ENCODE measurements at regions not wholly inside any gene's neighbourhood (a gene's known extent, or its start where the extent isn't known, plus 50 kb on each side); places are given as distances from the start of the nearest gene placed in this dataset.

DNA sequence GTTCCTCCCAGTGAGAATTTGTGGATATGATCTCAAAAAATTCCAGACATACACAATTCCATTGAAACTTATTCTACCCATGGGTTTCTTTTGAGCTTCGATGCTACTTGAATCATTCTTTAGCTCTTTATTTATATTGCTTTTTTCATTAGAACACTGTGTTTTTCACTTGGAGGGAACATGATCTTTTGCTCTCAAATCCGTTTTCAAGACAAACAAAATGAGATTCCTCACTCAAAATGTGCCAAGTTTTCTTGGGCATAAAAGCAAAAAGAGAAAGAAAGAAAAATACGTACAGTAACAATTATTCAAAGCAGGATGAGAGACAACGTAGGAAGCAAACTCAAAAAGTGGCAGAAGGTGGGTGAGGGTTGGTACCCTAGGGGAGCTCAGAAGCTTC is 118.8 kb upstream of the PDZRN3 start:
- no peak overlapping the region for H3K4me3 Mint-ChIP-seq
- H3K27ac Mint-ChIP-seq, result no peak overlapping the region
- intact Hi-C loops (cut with micrococcal nuclease), result no loop called here
- H3K4me1 Mint-ChIP-seq (ENCODE audit: low read depth), result no peaks in the 10 kb centered on the region
- no peaks in the 10 kb centered on the region for H3K27me3 Mint-ChIP-seq
- no peaks in the 10 kb centered on the region for H3K36me3 Mint-ChIP-seq (ENCODE audit: low read depth)
- H3K9me3 Mint-ChIP-seq, result no peaks in the 10 kb centered on the region

DNA sequence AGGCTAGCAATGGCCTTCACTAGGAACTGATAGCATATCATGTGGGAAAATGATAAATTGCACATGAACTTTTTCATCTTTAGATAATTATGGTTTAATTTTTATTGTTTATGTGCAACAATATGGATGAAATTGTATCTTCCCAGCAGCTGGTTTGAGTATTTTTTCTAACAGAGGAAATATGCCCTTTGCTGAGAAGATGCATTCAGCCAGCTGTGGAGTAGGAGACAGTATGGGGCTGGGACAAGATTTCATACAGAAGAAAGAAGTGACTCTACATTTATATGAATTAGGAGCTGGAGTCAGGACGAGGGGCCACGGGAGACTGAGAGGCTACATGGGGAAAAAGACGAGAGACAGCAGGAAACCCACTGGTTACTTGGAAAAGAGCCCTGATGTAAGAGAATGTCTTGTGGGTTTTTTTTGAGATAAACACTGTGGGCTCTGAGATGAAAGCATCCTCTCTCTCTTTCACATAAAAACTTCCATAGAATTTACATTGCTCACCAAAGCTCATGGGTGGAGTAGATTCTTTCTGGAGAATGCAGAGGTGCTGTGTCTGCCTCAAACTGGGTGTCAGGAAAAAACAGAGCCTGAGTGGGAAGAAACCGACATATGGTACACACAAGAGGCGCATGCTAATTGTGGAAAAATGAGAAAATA is 115.2 kb upstream of the PDZRN3 start:
- intact Hi-C loops (cut with micrococcal nuclease), result no loop called here
- H3K27me3 Mint-ChIP-seq, result no peaks in the 10 kb centered on the region
- H3K27ac Mint-ChIP-seq, result no peak overlapping the region
- H3K9me3 Mint-ChIP-seq, result no peaks in the 10 kb centered on the region
- H3K36me3 Mint-ChIP-seq (ENCODE audit: low read depth), result no peaks in the 10 kb centered on the region
- no peak overlapping the region for H3K4me3 Mint-ChIP-seq
- no peaks in the 10 kb centered on the region for H3K4me1 Mint-ChIP-seq (ENCODE audit: low read depth)

DNA sequence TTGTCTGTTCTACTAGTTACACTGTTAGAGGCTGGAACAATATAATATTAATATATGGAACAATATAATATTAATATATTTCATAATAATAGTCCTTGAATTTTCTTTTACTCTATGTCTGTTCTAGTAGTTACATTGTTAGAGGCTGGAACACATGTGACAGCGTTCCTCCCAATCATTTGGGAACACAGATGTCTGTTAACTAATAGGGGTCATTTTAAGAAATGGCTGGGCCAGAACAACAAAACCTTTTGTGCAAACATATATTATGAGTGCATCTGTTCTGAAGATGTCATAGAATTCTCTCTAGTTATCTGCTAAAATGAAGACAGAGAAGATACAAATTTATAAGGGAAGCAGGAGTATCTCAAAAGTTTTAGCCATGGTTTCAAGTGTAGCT is 114.0 kb upstream of the PDZRN3 start:
- no peak overlapping the region for H3K27ac Mint-ChIP-seq
- intact Hi-C loops (cut with micrococcal nuclease), result no loop called here
- H3K4me1 Mint-ChIP-seq (ENCODE audit: low read depth), result no peaks in the 10 kb centered on the region
- no peaks in the 10 kb centered on the region for H3K9me3 Mint-ChIP-seq
- no peaks in the 10 kb centered on the region for H3K27me3 Mint-ChIP-seq
- H3K36me3 Mint-ChIP-seq (ENCODE audit: low read depth), result no peaks in the 10 kb centered on the region
- H3K4me3 Mint-ChIP-seq, result no peak overlapping the region

DNA sequence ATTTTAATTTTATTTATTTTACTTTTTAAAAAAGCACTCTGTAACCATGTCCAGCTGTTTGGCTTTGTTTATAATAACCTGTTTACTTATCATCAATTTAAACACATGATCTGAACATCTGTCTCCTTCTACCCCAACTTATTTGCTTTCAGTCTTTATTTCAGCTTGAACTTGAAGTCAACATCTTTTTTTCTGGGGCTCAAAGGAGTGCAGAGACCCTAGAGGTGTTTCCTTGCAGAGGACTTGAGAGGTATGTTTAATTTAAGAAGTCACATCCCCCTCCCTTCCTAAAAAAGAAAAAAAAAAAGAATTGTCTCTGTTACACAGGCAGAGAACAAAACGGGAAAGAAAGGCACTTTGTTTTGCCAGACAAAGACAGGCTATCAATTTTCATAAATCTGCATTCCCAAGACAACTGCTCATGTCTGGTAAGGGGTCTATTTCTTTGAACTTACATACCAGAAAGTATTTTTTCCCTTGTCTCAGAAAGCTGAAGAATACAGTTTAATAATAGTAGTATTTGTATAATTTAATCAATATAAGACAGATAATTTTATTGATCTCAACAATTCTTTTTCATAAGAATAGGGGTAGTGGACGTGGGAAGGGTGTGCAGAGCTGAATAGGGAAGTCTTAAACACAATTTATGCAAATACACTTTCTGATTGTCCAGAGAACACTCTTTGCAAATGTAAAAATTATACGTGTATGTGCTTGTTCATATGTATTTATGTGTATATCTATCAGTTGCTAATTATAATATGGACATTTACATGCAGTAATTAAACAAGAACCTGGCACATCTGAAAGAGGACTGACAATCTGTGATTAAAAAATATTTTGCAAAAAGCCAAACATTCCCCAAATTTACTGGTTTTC is 109.7 kb upstream of the PDZRN3 start:
- no peaks in the 10 kb centered on the region for H3K27me3 Mint-ChIP-seq
- intact Hi-C loops (cut with micrococcal nuclease), result no loop called here
- no peaks in the 10 kb centered on the region for H3K4me1 Mint-ChIP-seq (ENCODE audit: low read depth)
- H3K27ac Mint-ChIP-seq, result no peak overlapping the region
- H3K36me3 Mint-ChIP-seq (ENCODE audit: low read depth), result no peaks in the 10 kb centered on the region
- H3K4me3 Mint-ChIP-seq, result no peak overlapping the region
- H3K9me3 Mint-ChIP-seq, result peaks cover 9% of the 10 kb centered on the region

DNA sequence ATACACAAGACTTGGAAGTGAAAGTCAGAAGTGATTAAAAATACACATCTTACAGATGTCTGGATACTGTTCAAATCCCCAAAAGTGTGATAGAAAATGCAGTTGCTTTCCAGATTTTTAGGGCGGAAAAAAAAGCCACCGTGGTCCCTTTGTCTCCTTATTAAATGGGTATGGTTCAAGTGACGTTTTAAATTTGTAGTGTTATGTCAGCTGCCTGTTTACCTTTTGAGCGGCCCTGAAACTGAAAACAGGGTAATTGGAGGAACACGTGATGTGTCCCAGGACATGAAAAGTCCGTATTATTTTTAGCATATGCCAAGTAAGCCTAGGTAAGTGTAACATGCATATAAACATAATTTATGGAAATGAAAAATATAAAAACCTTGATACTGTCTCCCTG is 109.0 kb upstream of the PDZRN3 start:
- Mint-ChIP-seq H3K36me3 (ENCODE audit: low read depth) (no peaks in the 10 kb centered on the region), H3K4me3 (no peak overlapping the region), H3K9me3 (peaks cover 9% of the 10 kb centered on the region), H3K27me3 (no peaks in the 10 kb centered on the region), H3K4me1 (ENCODE audit: low read depth) (no peaks in the 10 kb centered on the region), H3K27ac (no peak overlapping the region)
- intact Hi-C loops (cut with micrococcal nuclease), result no loop called here

DNA sequence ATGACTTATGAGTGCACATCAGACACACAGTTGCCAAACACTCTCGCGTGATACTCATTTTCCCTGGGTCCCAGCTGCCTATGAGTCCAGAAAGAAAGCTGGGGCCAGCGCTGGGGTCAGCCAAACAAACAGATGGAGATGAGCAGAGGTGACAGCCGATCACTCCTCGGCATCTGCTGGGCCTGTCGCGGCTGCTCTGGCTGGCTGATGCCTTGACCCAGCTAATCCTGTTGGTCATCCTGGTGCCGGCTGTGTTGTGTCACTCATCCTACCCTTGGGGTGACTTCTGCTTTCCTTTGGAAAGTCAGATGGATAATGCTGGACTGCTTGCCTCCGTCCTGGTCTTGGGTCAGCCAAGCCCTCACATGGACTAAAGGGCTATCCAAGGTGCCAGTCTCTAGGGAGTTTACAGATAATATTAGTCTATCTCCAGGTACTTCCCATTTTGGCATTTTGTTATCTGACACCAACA is 105.3 kb upstream of the PDZRN3 start:
- H3K27ac Mint-ChIP-seq, result no peak overlapping the region
- H3K27me3 Mint-ChIP-seq, result no peaks in the 10 kb centered on the region
- H3K4me3 Mint-ChIP-seq, result no peak overlapping the region
- intact Hi-C loops (cut with micrococcal nuclease), result no loop called here
- no peaks in the 10 kb centered on the region for H3K36me3 Mint-ChIP-seq (ENCODE audit: low read depth)
- no peaks in the 10 kb centered on the region for H3K4me1 Mint-ChIP-seq (ENCODE audit: low read depth)
- peaks cover 9% of the 10 kb centered on the region for H3K9me3 Mint-ChIP-seq

DNA sequence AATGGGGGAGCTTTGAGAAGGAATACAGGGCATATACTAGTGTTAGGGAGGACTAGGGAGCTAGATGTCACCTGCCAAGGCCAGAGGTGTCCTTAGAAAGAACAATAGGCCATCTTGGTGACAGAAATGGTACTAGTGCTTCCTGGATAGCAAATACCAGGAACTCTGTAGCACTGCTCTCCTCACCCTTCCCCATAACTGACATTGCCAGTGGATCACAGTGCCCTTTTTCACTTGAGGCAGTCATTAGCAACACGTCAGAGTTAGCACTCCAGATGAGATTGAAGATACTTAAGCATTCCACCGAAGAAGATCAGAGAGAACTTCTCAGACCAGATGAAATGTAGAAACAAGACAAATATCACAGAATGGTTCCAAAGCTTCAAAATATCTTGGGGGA is 103.1 kb upstream of the PDZRN3 start:
- Mint-ChIP-seq H3K4me1 (ENCODE audit: low read depth) (no peaks in the 10 kb centered on the region), H3K4me3 (no peak overlapping the region), H3K36me3 (ENCODE audit: low read depth) (no peaks in the 10 kb centered on the region), H3K9me3 (peaks cover 9% of the 10 kb centered on the region), H3K27me3 (no peaks in the 10 kb centered on the region), H3K27ac (no peak overlapping the region)
- intact Hi-C loops (cut with micrococcal nuclease), result no loop called here

DNA sequence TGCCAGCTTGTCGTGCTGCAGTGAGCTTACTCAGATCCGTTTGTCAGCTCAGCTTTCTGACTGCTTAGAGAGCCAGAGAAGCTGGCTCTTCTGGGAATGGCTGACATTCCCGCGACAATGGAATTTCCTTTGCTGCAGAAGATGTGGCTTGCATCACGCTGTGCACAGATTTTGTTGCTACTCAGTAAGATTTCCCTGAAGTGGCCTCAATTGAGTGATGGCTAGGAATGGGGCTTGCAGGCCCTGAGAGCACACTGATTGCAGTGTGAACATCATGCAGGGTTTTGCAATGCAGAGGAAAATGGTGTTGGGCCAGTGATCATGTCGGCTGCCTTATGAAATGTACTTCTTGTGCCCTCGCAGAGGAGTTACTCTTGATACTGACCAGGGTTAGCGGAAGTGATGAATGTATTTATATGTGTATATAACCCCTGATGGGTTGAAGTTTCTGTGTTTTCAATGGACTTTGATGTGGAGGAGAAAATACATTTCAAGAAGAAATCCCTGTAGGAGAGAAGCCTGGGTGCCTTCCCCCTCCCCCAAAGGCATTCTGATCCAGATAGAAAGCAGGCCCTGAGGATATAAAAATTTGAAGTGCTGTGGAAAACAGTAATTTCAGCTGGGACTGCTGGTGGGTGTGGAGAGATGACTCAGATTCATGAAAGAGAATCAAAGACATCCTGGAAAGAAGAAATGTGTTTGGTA is 102.5 kb upstream of the PDZRN3 start:
- no peak overlapping the region for H3K4me3 Mint-ChIP-seq
- intact Hi-C loops (cut with micrococcal nuclease), result no loop called here
- no peaks in the 10 kb centered on the region for H3K27me3 Mint-ChIP-seq
- no peaks in the 10 kb centered on the region for H3K36me3 Mint-ChIP-seq (ENCODE audit: low read depth)
- H3K9me3 Mint-ChIP-seq, result peaks cover 9% of the 10 kb centered on the region
- no peak overlapping the region for H3K27ac Mint-ChIP-seq
- no peaks in the 10 kb centered on the region for H3K4me1 Mint-ChIP-seq (ENCODE audit: low read depth)

DNA sequence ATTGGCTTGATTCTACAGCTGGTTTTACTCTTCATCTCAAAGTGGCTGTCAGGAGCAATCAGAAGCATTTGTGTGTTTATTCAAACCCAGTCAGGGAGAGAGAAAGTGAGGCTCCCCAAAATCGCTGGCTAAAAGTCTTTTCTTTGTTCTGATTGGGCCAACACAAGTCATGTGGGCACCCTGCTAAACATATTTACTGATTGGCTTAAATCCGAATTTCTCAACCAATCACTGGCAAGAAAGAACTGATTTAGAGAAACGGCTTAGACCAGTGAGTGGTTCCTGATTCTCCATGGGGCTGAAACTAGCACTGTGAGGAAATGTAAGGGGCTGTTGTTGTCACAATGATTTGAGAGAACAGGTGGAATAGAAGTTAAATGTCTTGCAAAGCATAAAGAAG is 98.9 kb upstream of the PDZRN3 start:
- H3K9me3 Mint-ChIP-seq, result no peaks in the 10 kb centered on the region
- H3K36me3 Mint-ChIP-seq (ENCODE audit: low read depth), result no peaks in the 10 kb centered on the region
- H3K4me3 Mint-ChIP-seq, result no peak overlapping the region
- H3K27me3 Mint-ChIP-seq, result no peaks in the 10 kb centered on the region
- H3K27ac Mint-ChIP-seq, result no peak overlapping the region
- H3K4me1 Mint-ChIP-seq (ENCODE audit: low read depth), result no peaks in the 10 kb centered on the region
- intact Hi-C loops (cut with micrococcal nuclease), result no loop called here

DNA sequence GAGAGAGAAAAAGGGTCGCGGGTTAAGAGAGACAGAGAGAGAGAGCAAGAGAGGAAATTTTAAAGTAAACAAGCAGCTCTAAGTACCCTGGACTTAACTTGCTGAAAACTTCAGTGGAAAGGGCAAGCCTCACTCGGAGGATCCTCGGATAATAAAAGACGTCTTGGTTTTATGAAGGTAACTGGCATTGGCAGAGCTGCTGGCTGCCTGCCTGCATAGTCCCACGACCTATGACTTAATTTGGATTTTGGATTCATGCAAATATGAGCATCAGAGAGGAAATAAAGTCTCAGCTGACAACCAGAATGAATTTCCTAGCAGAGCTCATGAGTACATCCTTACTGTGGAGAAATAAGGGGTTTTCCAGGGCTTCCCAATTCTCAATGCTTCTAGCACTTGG is 95.1 kb upstream of the PDZRN3 start:
- H3K4me3 Mint-ChIP-seq, result no peak overlapping the region
- H3K4me1 Mint-ChIP-seq (ENCODE audit: low read depth), result no peaks in the 10 kb centered on the region
- H3K36me3 Mint-ChIP-seq (ENCODE audit: low read depth), result no peaks in the 10 kb centered on the region
- H3K9me3 Mint-ChIP-seq, result no peaks in the 10 kb centered on the region
- no peaks in the 10 kb centered on the region for H3K27me3 Mint-ChIP-seq
- intact Hi-C loops (cut with micrococcal nuclease), result no loop called here
- H3K27ac Mint-ChIP-seq, result no peak overlapping the region

DNA sequence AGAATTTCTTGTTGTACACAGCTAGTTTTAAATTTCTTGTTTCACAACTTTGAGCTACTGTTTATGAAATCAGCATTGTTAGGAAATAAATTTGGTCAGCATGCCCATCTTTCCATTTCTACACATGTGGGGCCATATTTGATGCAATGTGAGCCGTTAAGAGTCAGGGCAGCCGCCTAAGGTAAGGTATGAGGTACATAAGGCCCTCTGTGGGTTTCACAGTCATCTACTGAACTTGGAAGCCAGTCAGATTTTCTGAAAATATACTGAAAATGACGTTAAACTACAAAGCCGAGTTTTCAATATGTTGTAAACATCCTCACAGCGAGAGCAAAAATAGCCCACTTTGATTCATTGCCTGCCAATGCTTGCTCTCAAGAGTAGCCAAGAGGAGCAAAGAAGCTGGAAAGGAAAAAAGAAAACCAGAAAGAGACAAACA is 94.7 kb upstream of the PDZRN3 start:
- Mint-ChIP-seq H3K27ac (no peak overlapping the region), H3K36me3 (ENCODE audit: low read depth) (no peaks in the 10 kb centered on the region), H3K4me3 (no peak overlapping the region), H3K9me3 (no peaks in the 10 kb centered on the region), H3K4me1 (ENCODE audit: low read depth) (no peaks in the 10 kb centered on the region), H3K27me3 (no peaks in the 10 kb centered on the region)
- intact Hi-C loops (cut with micrococcal nuclease), result no loop called here

DNA sequence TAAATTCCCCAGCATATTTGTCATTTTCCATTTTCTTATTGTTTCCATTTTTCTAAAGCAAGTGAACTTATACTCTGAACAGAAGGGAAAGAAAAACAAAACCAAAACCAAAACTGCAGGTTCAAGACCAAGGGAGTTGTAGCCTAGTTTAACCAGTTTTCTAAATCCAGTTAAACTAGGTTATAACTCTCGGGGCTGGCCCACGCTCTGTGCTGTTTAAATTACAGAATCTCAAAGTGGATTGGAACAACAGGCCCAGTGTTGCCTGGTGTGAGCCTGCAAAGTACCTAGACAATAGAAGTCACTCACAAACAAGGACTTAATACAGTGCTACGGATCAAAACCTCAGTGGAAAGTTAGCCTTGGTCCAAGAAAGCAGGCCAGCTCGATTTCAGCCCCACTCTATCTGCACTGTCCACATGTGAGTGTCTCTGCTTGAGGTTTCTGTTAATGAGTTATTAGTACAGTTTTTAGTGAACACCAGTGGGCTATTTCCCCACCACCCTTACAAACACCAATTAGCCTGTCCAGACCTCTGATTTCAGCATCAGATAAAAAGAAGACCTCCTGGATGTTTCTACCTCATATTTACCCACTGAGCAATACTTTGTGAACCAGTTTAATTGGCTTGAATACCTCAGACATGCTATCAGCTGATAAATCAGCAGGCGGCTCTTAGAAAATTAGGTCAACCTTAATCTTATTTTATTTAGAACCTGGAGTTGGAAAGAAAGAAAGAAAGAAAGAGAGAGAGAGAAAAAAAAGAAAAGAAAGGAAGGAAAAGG is 93.8 kb upstream of the PDZRN3 start:
- intact Hi-C loops (cut with micrococcal nuclease), result no loop called here

DNA sequence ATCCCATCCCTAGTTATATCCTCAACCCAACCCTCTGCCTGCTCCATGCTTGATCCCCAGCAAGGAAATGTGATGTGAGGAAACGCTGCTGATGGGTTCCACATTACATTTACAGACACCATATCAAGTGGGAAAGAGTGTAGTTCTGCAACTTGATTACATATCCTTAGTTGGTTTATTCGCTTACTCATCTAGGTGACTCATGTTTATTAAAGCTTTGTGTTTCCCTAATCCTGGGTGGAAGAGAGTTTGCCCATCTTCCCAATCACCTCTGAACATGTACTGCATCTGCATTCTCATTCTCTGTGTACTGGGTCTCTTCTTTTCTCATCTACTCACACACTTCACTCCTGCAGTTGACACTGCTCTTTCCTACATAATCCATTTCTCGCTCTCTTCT is 91.7 kb upstream of the PDZRN3 start:
- Mint-ChIP-seq H3K27ac (no peak overlapping the region), H3K27me3 (no peaks in the 10 kb centered on the region), H3K36me3 (ENCODE audit: low read depth) (no peaks in the 10 kb centered on the region), H3K4me3 (no peak overlapping the region), H3K4me1 (ENCODE audit: low read depth) (no peaks in the 10 kb centered on the region), H3K9me3 (peaks cover 11% of the 10 kb centered on the region)
- intact Hi-C loops (cut with micrococcal nuclease), result no loop called here

More for the DNA sequence above, 93.8 kb upstream of the PDZRN3 start:
- Mint-ChIP-seq H3K4me3 (no peak overlapping the region), H3K27me3 (no peaks in the 10 kb centered on the region), H3K4me1 (ENCODE audit: low read depth) (no peaks in the 10 kb centered on the region), H3K27ac (no peak overlapping the region), H3K9me3 (peaks cover 5% of the 10 kb centered on the region), H3K36me3 (ENCODE audit: low read depth) (no peaks in the 10 kb centered on the region)

All from dendritic cell treated with granulocyte-macrophage colony-stimulating factor and Interleukin-4, amounts not matched to agents 40 ng/mL and 50 ng/mL, for 4 days (primary cell).